ENCODE measurements at regions not wholly inside any gene's neighbourhood (a gene's known extent, or its start where the extent isn't known, plus 50 kb on each side); places are given as distances from the start of the nearest gene placed in this dataset.

DNA sequence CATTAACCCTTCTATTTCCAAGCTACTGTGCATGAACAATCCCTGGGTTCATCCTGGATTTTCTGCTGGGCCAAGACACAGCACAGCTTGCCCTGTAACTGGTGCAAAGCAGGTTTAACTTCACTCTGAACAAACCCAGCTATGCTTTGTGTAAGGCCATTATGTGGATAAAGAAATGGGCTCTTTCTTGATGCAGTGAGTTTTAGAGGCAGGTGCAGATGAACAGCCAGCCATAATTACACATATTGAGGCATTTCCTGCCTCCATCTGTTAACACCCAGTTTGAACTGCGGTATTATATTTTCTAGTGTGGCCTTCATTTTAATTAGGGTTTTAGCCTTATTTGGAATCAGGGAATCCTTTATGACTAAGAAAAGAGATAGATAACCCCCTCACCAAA lies 68.7 kb upstream of the ARX start:
- H4K20me1 ChIP-seq: peaks cover 0 to 3% (median 0%) of the 10 kb centered on the region in 11 experiments; a peak in 2 of 22 replicates
- H3K27me3 ChIP-seq: peaks cover 58 to 94% (median 81%) of the 10 kb centered on the region in 11 experiments
- peaks cover 8 to 40% (median 17%) of the 10 kb centered on the region in 11 experiments; a peak in 16 of 22 replicates for H3K9me3 ChIP-seq (replicated peaks in 1 of 11)
- H3K36me3 ChIP-seq: no peaks in the 10 kb centered on the region
- H3K9ac ChIP-seq: no peak overlapping the region
- H3K27ac ChIP-seq: no peak overlapping the region
- H3K4me1 ChIP-seq: no peaks in the 10 kb centered on the region
- no peak overlapping the region for H3K4me2 ChIP-seq
- no peak overlapping the region for H3K4me3 ChIP-seq
- TF ChIP-seq Cebpa-rat (IDR thresholded peaks at IDR 0.05): no peak

DNA sequence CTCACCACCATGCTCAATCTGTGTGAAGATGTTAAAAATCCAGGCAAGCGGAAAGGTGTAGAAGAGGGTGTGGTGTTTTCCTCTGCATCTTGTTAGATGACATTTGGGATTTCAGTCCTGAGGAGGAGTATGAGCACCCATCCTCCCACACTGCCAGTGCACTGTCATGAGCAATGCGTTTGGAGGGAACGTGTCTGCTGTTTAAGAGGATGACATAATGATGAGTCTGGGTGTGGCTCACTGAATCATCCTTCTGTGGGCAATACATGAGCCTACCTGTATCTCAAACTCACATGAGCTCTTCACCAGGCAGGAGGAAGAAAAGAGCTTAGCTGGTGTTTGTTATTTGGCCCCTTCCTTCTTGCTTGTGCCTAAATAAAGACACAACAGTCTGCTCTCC lies 67.9 kb upstream of the ARX start:
- Histone ChIP-seq H3K27me3 (peaks cover 54 to 96% (median 76%) of the 10 kb centered on the region in 11 experiments), H3K9ac (no peak overlapping the region), H3K27ac (no peak overlapping the region), H3K9me3 (replicated peaks in 1 of 11) (peaks cover 1 to 33% (median 11%) of the 10 kb centered on the region in 11 experiments; a peak in 15 of 22 replicates), H3K36me3 (no peaks in the 10 kb centered on the region), H4K20me1 (peaks cover 0 to 3% (median 0%) of the 10 kb centered on the region in 11 experiments; a peak in 2 of 22 replicates), H3K4me1 (no peaks in the 10 kb centered on the region), H3K4me2 (no peak overlapping the region), H3K4me3 (no peak overlapping the region)
- TF ChIP-seq Cebpa-rat (IDR thresholded peaks at IDR 0.05): no peak

DNA sequence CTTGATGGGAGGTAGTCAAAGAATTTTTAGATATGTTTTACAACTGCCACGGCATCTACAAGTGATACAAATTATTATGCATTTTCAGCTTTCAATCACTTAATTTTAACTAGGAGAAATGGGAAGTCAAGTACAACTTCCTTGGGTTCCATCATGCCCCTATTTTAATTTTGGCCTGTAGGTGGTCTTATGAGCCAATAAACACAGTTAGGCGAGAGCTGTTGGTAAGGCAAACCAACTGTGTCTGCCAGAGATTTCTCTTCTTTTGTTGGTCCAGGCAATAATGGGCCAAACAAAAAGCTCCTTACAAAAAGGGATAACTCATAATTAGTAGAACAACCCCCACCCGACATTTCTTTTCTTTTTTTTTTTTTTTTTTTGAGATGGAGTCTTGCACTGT lies 63.3 kb upstream of the ARX start:
- Histone ChIP-seq H3K4me2 (no peak overlapping the region), H3K27ac (no peak overlapping the region), H3K9me3 (replicated peaks in 1 of 11) (no peaks in the 10 kb centered on the region), H4K20me1 (peaks cover 0 to 3% (median 0%) of the 10 kb centered on the region in 11 experiments; a peak in 1 of 22 replicates), H3K4me3 (no peak overlapping the region), H3K36me3 (no peaks in the 10 kb centered on the region), H3K4me1 (no peaks in the 10 kb centered on the region), H3K27me3 (peaks cover 40 to 86% (median 65%) of the 10 kb centered on the region in 11 experiments), H3K9ac (no peak overlapping the region)
- no peak for TF ChIP-seq Cebpa-rat (IDR thresholded peaks at IDR 0.05)

DNA sequence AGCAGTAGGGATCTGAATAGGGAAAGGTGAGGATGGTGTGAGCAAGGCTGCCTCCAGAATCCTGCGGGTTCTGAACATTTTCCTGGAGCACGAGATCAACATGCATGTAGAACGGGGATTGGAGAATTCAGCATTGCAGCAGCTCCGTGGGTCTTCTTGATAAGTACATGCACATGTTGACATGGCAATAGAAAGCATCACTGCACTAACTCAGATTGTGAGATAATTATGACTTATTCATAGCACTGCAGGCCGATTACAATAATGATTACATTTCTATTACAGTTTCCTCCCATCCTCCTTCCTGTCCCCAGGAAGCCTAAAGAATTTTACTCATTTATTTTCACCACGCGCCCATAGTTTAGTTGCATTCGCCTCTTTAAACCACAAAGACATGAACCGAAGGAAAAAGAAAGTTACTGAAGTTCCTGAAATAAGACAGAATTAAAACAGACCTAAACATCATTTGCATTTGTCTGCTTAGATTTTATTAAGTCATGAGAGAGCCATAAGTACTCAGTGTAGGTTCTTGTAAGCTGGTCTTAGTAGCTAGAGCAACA lies 61.3 kb upstream of the ARX start:
- Histone ChIP-seq H4K20me1 (no peaks in the 10 kb centered on the region), H3K4me1 (peaks cover 0 to 8% (median 0%) of the 10 kb centered on the region in 10 experiments; a peak in 3 of 20 replicates), H3K4me2 (no peak overlapping the region), H3K4me3 (no peak overlapping the region), H3K27me3 (peaks cover 22 to 84% (median 59%) of the 10 kb centered on the region in 11 experiments; a peak in 21 of 22 replicates), H3K9me3 (replicated peaks in 1 of 11) (no peaks in the 10 kb centered on the region), H3K9ac (no peak overlapping the region), H3K36me3 (no peaks in the 10 kb centered on the region), H3K27ac (no peak overlapping the region)
- TF ChIP-seq Cebpa-rat (IDR thresholded peaks at IDR 0.05): no peak

DNA sequence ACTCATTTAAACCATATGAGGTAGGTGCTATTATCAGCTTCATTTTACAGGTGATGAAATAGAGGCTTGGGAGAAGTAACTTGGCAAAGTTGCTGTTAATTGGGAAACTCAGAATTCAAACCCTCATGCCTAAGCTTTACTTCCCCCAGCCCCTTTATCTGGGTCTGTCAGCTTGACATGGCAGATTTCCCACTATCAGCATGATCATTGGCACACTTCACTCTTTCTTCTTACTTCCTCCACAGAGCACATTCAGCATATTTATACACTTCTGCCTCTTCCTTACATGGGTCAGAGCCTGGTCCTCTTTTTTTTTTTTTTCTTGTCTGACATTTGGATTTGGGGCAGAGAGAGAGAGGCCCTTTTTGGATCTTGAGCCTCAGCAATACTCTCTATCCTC lies 56.5 kb upstream of the ARX start:
- Histone ChIP-seq H4K20me1 (no peaks in the 10 kb centered on the region), H3K9ac (no peak overlapping the region), H3K27me3 (peaks cover 34 to 88% (median 65%) of the 10 kb centered on the region in 11 experiments), H3K4me3 (no peak overlapping the region), H3K4me1 (peaks cover 0 to 9% (median 0%) of the 10 kb centered on the region in 10 experiments; a peak in 3 of 20 replicates), H3K27ac (no peak overlapping the region), H3K4me2 (peak overlapping the region in 2 of 11 experiments; percentile 2 to 16; a peak in 1 of 22 replicates), H3K36me3 (no peaks in the 10 kb centered on the region), H3K9me3 (replicated peaks in 1 of 11) (peaks cover 0 to 15% (median 6%) of the 10 kb centered on the region in 11 experiments; a peak in 13 of 22 replicates)
- TF ChIP-seq Cebpa-rat (IDR thresholded peaks at IDR 0.05): no peak

DNA sequence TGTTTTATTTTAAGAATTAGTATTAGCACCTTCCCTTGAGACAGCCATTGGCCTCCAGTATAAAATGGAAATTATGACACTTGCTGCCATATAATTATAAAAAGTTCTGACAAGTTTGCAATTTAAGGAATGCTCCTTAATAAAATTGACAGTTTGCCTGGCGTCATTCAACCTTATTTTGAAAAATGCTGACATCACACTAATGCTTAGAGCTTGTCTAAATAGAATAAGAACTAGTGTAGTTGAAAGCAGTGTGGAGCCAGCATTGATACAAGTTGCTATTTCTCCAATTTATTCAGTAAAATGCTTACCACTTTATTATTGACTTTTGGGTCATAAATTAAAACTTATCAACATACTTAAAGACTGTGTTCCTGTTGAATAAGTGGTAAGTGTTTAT lies 54.3 kb upstream of the ARX start:
- Histone ChIP-seq H3K27me3 (peaks cover 34 to 93% (median 62%) of the 10 kb centered on the region in 11 experiments), H3K27ac (no peak overlapping the region), H3K4me2 (no peak overlapping the region), H3K36me3 (no peaks in the 10 kb centered on the region), H3K4me3 (no peak overlapping the region), H3K9ac (no peak overlapping the region), H3K9me3 (replicated peaks in 1 of 11) (peaks cover 0 to 15% (median 6%) of the 10 kb centered on the region in 11 experiments; a peak in 13 of 22 replicates), H3K4me1 (peaks cover 0 to 9% (median 0%) of the 10 kb centered on the region in 10 experiments; a peak in 3 of 20 replicates), H4K20me1 (no peaks in the 10 kb centered on the region)
- TF ChIP-seq Cebpa-rat (IDR thresholded peaks at IDR 0.05): no peak

DNA sequence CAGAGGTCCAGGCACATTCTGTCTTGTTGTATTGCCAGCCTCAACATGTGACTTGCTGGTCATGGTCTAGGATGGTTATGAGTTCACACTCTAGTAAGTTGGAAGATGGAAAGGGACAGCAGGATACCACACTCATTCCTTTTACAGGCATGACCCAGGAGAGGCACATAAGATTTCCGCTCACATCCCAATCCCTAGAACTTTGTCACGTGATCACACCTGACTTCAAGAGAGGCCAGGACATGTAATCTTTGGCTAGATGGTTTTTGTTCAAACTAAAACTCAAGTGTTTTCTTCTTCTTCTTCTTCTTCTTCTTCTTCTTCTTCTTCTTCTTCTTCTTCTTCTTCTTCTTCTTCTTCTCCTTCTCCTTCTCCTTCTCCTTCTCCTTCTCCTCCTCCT lies 53.4 kb upstream of the ARX start:
- peaks cover 0 to 9% (median 0%) of the 10 kb centered on the region in 10 experiments; a peak in 3 of 20 replicates for H3K4me1 ChIP-seq
- H3K4me2 ChIP-seq: no peak overlapping the region
- no peak for TF ChIP-seq Cebpa-rat (IDR thresholded peaks at IDR 0.05)
- H3K9ac ChIP-seq: no peak overlapping the region
- peaks cover 0 to 15% (median 6%) of the 10 kb centered on the region in 11 experiments; a peak in 13 of 22 replicates for H3K9me3 ChIP-seq (replicated peaks in 1 of 11)
- H3K4me3 ChIP-seq: no peak overlapping the region
- H3K36me3 ChIP-seq: no peaks in the 10 kb centered on the region
- no peaks in the 10 kb centered on the region for H4K20me1 ChIP-seq
- no peak overlapping the region for H3K27ac ChIP-seq
- H3K27me3 ChIP-seq: peaks cover 26 to 93% (median 57%) of the 10 kb centered on the region in 11 experiments

DNA sequence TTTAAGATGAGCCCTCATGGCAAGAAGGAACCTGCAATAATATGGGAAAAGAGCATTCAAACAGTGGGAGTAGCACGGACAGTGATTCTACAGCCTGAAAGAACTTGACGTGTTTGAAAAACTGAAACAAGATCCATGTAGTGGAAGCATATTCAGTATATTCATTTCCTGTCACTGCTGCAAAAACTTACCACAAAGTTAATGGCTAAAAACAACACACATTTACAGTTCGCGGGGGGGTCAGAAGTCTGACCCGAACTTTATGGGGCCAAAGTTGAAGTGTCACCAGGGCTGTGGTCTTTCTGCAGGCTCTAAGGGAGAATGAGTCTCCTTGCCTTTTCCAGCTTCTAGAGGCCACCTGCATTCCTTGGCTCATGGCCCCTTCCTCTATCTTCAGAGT lies 52.6 kb upstream of the ARX start:
- Histone ChIP-seq H3K9me3 (replicated peaks in 1 of 11) (peaks cover 0 to 15% (median 6%) of the 10 kb centered on the region in 11 experiments; a peak in 13 of 22 replicates), H3K4me3 (no peak overlapping the region), H3K4me1 (peaks cover 0 to 9% (median 0%) of the 10 kb centered on the region in 10 experiments; a peak in 3 of 20 replicates), H3K9ac (no peak overlapping the region), H3K4me2 (no peak overlapping the region), H3K27me3 (peaks cover 29 to 96% (median 61%) of the 10 kb centered on the region in 11 experiments), H3K27ac (no peak overlapping the region), H3K36me3 (no peaks in the 10 kb centered on the region), H4K20me1 (no peaks in the 10 kb centered on the region)
- no peak for TF ChIP-seq Cebpa-rat (IDR thresholded peaks at IDR 0.05)

DNA sequence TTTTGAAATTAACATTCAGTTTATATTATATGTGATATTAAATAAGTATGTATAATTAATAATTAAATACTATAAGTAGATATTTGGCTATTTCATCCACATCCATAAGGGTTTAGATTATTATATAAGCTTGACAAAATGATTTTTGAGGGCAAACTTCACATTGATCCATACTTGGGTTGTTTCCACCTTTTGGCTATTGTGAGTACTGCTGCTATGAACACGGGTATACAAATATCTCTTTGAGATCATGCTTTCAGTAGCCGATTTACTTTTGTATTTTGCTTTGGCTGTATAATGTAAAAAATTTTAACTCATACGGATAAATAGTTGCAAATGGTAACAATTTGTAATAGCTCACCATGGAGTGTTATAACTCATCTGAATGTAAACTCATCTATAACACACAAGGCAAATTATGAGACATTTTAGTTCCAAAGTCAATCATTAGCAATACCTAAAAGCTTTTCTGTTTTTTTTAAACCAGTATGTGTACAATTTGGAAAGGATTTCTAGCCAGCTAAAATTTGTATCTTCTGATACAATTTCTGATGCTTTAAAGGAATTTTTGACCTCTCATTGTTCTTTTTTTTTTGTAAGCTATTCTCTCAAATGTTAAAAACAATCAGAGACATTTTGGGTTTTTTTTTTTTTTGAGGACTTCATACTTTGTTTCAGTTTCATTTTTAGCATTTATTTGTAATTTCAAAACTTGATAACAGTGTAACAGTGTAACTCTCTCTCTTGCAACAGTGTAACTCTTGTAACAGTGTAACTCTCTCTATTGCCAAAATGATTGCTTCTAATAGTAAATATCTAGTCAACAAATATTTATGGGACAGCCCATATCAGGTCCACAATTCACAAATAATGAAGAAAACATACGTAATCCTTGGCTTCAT lies 51.8 kb upstream of the ARX start:
- TF ChIP-seq Cebpa-rat (IDR thresholded peaks at IDR 0.05): no peak
- H3K9me3 ChIP-seq (replicated peaks in 1 of 11): peaks cover 0 to 15% (median 6%) of the 10 kb centered on the region in 11 experiments; a peak in 13 of 22 replicates
- H3K4me2 ChIP-seq: no peak overlapping the region
- no peak overlapping the region for H3K27ac ChIP-seq
- no peaks in the 10 kb centered on the region for H4K20me1 ChIP-seq
- H3K4me1 ChIP-seq: peaks cover 0 to 6% (median 0%) of the 10 kb centered on the region in 10 experiments; a peak in 3 of 20 replicates
- H3K4me3 ChIP-seq: no peak overlapping the region
- H3K9ac ChIP-seq: no peak overlapping the region
- H3K27me3 ChIP-seq: peaks cover 29 to 92% (median 56%) of the 10 kb centered on the region in 11 experiments
- H3K36me3 ChIP-seq: no peaks in the 10 kb centered on the region

Measured in BLaER1 treated with 17β-estradiol and CSF1 and Interleukin-3, amounts not matched to agents 10 nM and 100 nM (cell line).